CD4-positive, CD25-positive, alpha-beta regulatory T cell (primary cell): ENCODE measurements at regions not wholly inside any gene's neighbourhood (a gene's known extent, or its start where the extent isn't known, plus 50 kb on each side); places are given as distances from the start of the nearest gene placed in this dataset.

ENCODE experiments used
- ATAC-seq, 2 donors: fragments of 150-1000 bp; cut with Tn5 transposase; one replicate each; pipeline ENCODE4 v1.10.0; 2021; ENCODE audit warnings: low read depth in 2 of 2, moderate number of reproducible peaks in 2 of 2, moderate library complexity in 1 of 2
- DNase-seq, 3 donors: peaks; one replicate each; pipeline versions ENCODE4 v3.0.0 to v3.0.0-alpha.2; 2012 to 2022; ENCODE audit warnings: mixed read lengths in 1 of 3
- H3K27ac ChIP-seq: one replicate; pipeline ENCODE4 v1.7.0; 2013; ENCODE audit warnings: mild to moderate bottlenecking, low read length; ENCODE audit not compliant: insufficient read depth, poor library complexity, severe bottlenecking
- H3K27me3 ChIP-seq: one replicate; pipeline ENCODE4 v1.7.0; 2013; ENCODE audit warnings: low read length; ENCODE audit not compliant: control insufficient read depth, insufficient read depth
- H3K36me3 ChIP-seq: one replicate; pipeline ENCODE4 v1.7.0; 2013; ENCODE audit warnings: mild to moderate bottlenecking, low read length, moderate library complexity; ENCODE audit not compliant: control insufficient read depth, insufficient read depth
- H3K4me1 ChIP-seq: 2 replicates; pipeline ENCODE4 v1.7.0; 2013; ENCODE audit warnings: mild to moderate bottlenecking, low read length; ENCODE audit not compliant: insufficient read depth, control insufficient read depth, poor library complexity, severe bottlenecking
- H3K4me3 ChIP-seq: one replicate; pipeline ENCODE4 v1.7.0; 2013; ENCODE audit warnings: low read depth, mild to moderate bottlenecking, low read length, moderate library complexity
- H3K9me3 ChIP-seq, 2 experiments: 1 replicate in 1 of 2; 2 replicates in 1 of 2; pipeline ENCODE4 v1.7.0; 2013; ENCODE audit warnings: low read length in 2 of 2, mild to moderate bottlenecking in 1 of 2, moderate library complexity in 1 of 2; ENCODE audit not compliant: control insufficient read depth in 2 of 2
- H3K27ac Mint-ChIP-seq, 3 donors: one replicate each; pipeline ENCODE4 v1.8.0; 2020 to 2022; ENCODE audit warnings: mild to moderate bottlenecking in 3 of 3, mixed read lengths in 3 of 3, moderate library complexity in 2 of 3
- H3K27me3 Mint-ChIP-seq: one replicate; pipeline ENCODE4 v1.8.0; 2022; ENCODE audit warnings: mild to moderate bottlenecking, mixed read lengths
- H3K36me3 Mint-ChIP-seq: one replicate; pipeline ENCODE4 v1.8.0; 2020; ENCODE audit warnings: mixed read lengths
- H3K4me1 Mint-ChIP-seq, 4 donors: one replicate each; pipeline ENCODE4 v1.8.0; 2020 to 2022; ENCODE audit warnings: mixed read lengths in 4 of 4, mild to moderate bottlenecking in 1 of 4
- H3K4me3 Mint-ChIP-seq, 4 donors: one replicate each; pipeline ENCODE4 v1.8.0; 2020 to 2022; ENCODE audit warnings: mild to moderate bottlenecking in 4 of 4, mixed read lengths in 4 of 4, moderate library complexity in 3 of 4
- H3K9me3 Mint-ChIP-seq, 7 donors: one replicate each; pipeline ENCODE4 v1.8.0; 2020 to 2022; ENCODE audit warnings: mixed read lengths in 7 of 7, mild to moderate bottlenecking in 3 of 7, moderate library complexity in 2 of 7

DNA sequence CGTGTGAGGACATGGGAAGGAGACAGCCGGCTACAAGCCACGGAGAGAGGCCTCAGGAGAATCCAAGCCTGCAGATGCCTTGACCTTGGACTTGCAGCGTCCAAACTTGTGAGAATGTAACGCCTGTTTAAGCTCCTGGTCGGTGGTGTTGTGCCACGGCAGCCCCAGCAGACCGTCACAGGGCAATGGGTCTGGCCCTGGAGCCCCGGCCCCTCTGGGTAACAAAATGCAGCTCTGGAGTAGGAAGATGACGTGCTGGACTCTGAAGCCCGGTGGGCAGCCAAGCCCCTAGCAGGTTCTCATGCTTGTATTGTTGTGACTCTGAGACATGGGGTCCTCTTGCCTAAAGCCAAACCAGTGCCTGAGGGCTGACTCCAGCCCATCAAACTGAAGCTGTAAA, 174.7 kb downstream of the IRX2 start:
- peaks cover 0 to 6% (median 2%) of the 10 kb centered on the region in 7 donors for H3K9me3 Mint-ChIP-seq
- no peaks in the 10 kb centered on the region for H3K27me3 ChIP-seq
- no peaks in the 10 kb centered on the region for H3K36me3 Mint-ChIP-seq
- no peaks in the 10 kb centered on the region for H3K9me3 ChIP-seq
- H3K27me3 Mint-ChIP-seq = no peaks in the 10 kb centered on the region
- no peak overlapping the region for H3K27ac Mint-ChIP-seq
- H3K36me3 ChIP-seq = no peaks in the 10 kb centered on the region
- no peak overlapping the region for H3K27ac ChIP-seq
- no peak for ATAC-seq
- no peak overlapping the region for H3K4me3 ChIP-seq
- no peaks in the 10 kb centered on the region for H3K4me1 Mint-ChIP-seq
- H3K4me3 Mint-ChIP-seq = no peak overlapping the region
- H3K4me1 ChIP-seq = no peaks in the 10 kb centered on the region
- DNase-seq = no peak

DNA sequence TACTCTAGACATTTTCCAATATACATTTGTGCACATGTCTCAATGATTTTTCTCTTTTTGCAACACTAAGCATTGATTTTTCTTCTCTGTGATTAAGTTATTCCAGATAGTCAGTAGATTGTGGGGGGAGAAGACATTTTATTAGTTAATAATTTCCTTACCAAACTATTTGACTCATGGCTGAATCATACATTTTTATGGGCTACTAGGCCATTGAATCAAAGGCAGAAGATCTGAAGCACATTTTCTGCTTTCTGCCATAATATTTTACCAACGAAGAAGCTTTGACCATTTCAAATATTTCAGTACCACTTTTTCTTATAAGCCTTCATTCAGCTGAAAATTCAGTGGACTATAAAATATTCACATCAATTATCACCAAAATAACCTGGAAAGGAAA, 175.6 kb downstream of the IRX2 start:
- DNase-seq (no peak), ATAC-seq (no peak)
- Histone ChIP-seq H3K4me3 (no peak overlapping the region), H3K27me3 (no peaks in the 10 kb centered on the region), H3K36me3 (no peaks in the 10 kb centered on the region), H3K9me3 (no peaks in the 10 kb centered on the region), H3K4me1 (no peaks in the 10 kb centered on the region), H3K27ac (no peak overlapping the region)
- Mint-ChIP-seq H3K36me3 (no peaks in the 10 kb centered on the region), H3K4me1 (no peaks in the 10 kb centered on the region), H3K27ac (no peak overlapping the region), H3K27me3 (no peaks in the 10 kb centered on the region), H3K4me3 (no peak overlapping the region), H3K9me3 (peaks cover 0 to 6% (median 2%) of the 10 kb centered on the region in 7 donors)

DNA sequence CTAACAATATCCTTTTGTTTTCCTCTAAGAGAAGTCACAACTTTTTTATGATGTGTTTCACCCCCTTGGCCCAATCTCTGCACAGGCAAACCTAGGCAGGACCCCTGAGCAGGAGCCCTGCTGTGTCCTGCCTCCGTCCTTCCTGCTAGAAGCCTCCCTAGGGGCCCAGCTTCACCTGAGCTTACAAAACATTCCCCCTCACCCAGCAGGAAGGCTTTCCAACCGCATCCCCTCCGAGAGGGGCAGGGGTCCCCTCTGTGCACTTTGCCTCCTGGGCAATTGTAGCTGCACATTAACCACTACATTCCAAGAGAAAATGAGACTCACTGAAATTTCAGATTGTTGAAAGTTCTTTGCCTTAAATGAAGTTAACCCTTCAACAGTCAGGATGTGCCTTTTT, 176.2 kb downstream of the IRX2 start:
- H3K9me3 Mint-ChIP-seq = peaks cover 0 to 7% (median 1%) of the 10 kb centered on the region in 7 donors
- no peak overlapping the region for H3K27ac ChIP-seq
- H3K27me3 Mint-ChIP-seq = no peaks in the 10 kb centered on the region
- DNase-seq (no peak), ATAC-seq (no peak)
- no peaks in the 10 kb centered on the region for H3K9me3 ChIP-seq
- H3K27ac Mint-ChIP-seq = no peak overlapping the region
- no peaks in the 10 kb centered on the region for H3K4me1 Mint-ChIP-seq
- no peaks in the 10 kb centered on the region for H3K4me1 ChIP-seq
- no peaks in the 10 kb centered on the region for H3K36me3 Mint-ChIP-seq
- H3K27me3 ChIP-seq = no peaks in the 10 kb centered on the region
- H3K36me3 ChIP-seq = no peaks in the 10 kb centered on the region
- no peak overlapping the region for H3K4me3 ChIP-seq
- no peak overlapping the region for H3K4me3 Mint-ChIP-seq

- no peak for ATAC-seq
- Histone ChIP-seq H3K36me3 (no peaks in the 10 kb centered on the region), H3K27me3 (no peaks in the 10 kb centered on the region), H3K27ac (no peak overlapping the region), H3K4me3 (no peak overlapping the region), H3K4me1 (no peaks in the 10 kb centered on the region), H3K9me3 (no peaks in the 10 kb centered on the region)
- Mint-ChIP-seq H3K36me3 (no peaks in the 10 kb centered on the region), H3K27me3 (no peaks in the 10 kb centered on the region), H3K4me1 (no peaks in the 10 kb centered on the region), H3K27ac (no peak overlapping the region), H3K9me3 (peaks cover 0 to 8% (median 2%) of the 10 kb centered on the region in 7 donors), H3K4me3 (no peak overlapping the region)
- no peak for DNase-seq
Observed at GRCh38 chr5:2574155-2574554, 177.3 kb downstream of the IRX2 start.

GRCh38 chr5:2570586-2570985, 180.9 kb downstream of the IRX2 start:
- DNase-seq (no peak), ATAC-seq (no peak)
- Mint-ChIP-seq H3K4me3 (no peak overlapping the region), H3K9me3 (peaks cover 0 to 9% (median 3%) of the 10 kb centered on the region in 7 donors), H3K36me3 (no peaks in the 10 kb centered on the region), H3K27ac (no peak overlapping the region), H3K4me1 (no peaks in the 10 kb centered on the region), H3K27me3 (no peaks in the 10 kb centered on the region)
- no peaks in the 10 kb centered on the region for H3K27me3 ChIP-seq
- H3K4me3 ChIP-seq = no peak overlapping the region
- H3K27ac ChIP-seq = no peak overlapping the region
- H3K36me3 ChIP-seq = no peaks in the 10 kb centered on the region
- no peaks in the 10 kb centered on the region for H3K9me3 ChIP-seq
- H3K4me1 ChIP-seq = no peaks in the 10 kb centered on the region

DNA sequence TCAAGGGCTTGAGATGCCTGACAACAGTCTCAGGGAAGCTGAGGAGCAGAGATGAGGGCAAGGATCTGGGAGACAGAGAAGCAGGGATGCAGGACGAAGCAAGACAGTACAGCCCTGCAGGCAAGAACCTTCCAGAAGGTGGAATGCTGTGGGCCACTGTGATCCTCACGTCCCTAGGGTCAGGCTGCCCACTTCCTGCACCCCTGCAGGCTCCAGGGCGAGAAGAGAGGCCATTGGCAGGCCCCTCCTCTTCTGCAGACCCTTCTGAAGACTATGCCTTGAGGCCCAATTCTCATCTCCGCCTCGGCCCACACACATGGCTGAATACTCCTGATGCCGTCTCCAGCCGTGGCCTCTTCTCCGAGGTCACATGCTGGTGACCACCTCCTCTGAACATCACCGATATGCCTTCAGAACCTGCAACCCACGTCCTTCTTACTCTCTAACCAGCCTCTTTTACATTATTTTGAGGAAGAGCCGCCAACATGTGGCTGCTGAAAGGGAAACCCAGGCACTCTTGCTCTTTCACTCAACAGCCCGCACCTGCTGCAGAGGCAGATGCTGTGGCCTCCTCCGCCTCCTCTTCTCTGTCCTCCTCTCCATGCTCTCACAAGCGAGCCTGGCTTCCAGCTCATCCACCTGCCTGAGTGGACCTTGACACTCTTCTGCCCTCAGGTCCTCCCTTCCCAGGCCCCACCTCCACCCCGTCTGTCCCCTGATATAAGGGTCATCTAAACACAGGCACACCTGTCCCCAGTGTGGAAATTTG, 181.5 kb downstream of the IRX2 start:
- Mint-ChIP-seq H3K36me3 (no peaks in the 10 kb centered on the region), H3K4me1 (no peaks in the 10 kb centered on the region), H3K4me3 (no peak overlapping the region), H3K27ac (no peak overlapping the region), H3K9me3 (peaks cover 0 to 9% (median 3%) of the 10 kb centered on the region in 7 donors), H3K27me3 (no peaks in the 10 kb centered on the region)
- Histone ChIP-seq H3K9me3 (no peaks in the 10 kb centered on the region), H3K27ac (no peak overlapping the region), H3K4me3 (no peak overlapping the region), H3K4me1 (no peaks in the 10 kb centered on the region), H3K27me3 (no peaks in the 10 kb centered on the region), H3K36me3 (no peaks in the 10 kb centered on the region)
- DNase-seq (no peak), ATAC-seq (no peak)

DNA sequence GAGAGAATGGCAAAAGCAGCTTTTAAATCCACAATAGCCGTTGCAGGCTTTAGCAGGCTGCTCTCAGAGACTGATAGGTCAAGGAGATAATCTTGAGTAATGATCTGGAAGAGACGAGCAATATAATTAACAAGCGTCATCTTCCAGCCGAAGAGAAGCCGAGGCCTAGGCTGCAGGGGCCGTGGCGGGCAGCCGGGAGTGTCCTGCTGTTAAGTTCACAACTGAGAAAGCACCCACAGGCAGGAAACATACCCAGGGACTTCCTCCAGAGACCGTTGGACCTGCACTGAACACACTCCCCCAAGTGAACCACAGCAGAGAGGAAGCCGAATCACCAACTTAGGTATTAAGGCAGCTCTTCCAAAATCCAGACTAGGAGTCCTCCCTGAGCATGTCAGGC, 182.3 kb downstream of the IRX2 start:
- no peaks in the 10 kb centered on the region for H3K4me1 ChIP-seq

GRCh38 chr5:2566284-2566683, 185.2 kb downstream of the IRX2 start:
- Histone ChIP-seq H3K4me3 (no peak overlapping the region), H3K36me3 (no peaks in the 10 kb centered on the region), H3K27ac (no peak overlapping the region), H3K27me3 (no peaks in the 10 kb centered on the region), H3K4me1 (no peaks in the 10 kb centered on the region), H3K9me3 (no peaks in the 10 kb centered on the region)
- ATAC-seq (no peak), DNase-seq (no peak)
- Mint-ChIP-seq H3K4me3 (no peak overlapping the region), H3K27ac (no peak overlapping the region), H3K4me1 (no peaks in the 10 kb centered on the region), H3K9me3 (peaks cover 0 to 9% (median 4%) of the 10 kb centered on the region in 7 donors), H3K36me3 (no peaks in the 10 kb centered on the region), H3K27me3 (no peaks in the 10 kb centered on the region)

More for the DNA sequence above, 182.3 kb downstream of the IRX2 start:
- no peak overlapping the region for H3K4me3 Mint-ChIP-seq
- no peaks in the 10 kb centered on the region for H3K4me1 Mint-ChIP-seq
- Histone ChIP-seq H3K36me3 (no peaks in the 10 kb centered on the region), H3K27me3 (no peaks in the 10 kb centered on the region), H3K9me3 (no peaks in the 10 kb centered on the region), H3K4me3 (no peak overlapping the region), H3K27ac (no peak overlapping the region)
- no peaks in the 10 kb centered on the region for H3K36me3 Mint-ChIP-seq
- H3K27ac Mint-ChIP-seq = no peak overlapping the region
- peaks cover 0 to 9% (median 3%) of the 10 kb centered on the region in 7 donors for H3K9me3 Mint-ChIP-seq
- H3K27me3 Mint-ChIP-seq = no peaks in the 10 kb centered on the region
- DNase-seq = no peak
- ATAC-seq = no peak
